ENCODE measurements at regions not wholly inside any gene's neighbourhood (a gene's known extent, or its start where the extent isn't known, plus 50 kb on each side); places are given as distances from the start of the nearest gene placed in this dataset.

- ATAC-seq (no peak), DNase-seq (no peak)
- no peak overlapping the region for H3K4me3 ChIP-seq
- no peak overlapping the region for H3K27ac ChIP-seq
- H3K9me3 ChIP-seq, result no peaks in the 10 kb centered on the region
- H3K4me1 ChIP-seq, result no peaks in the 10 kb centered on the region
- intact Hi-C loops (cut with DNase I), result no loop called here
- no peaks in the 10 kb centered on the region for H3K36me3 ChIP-seq
- 92% methylated on average over 2 of the region's 2 CpGs for WGBS (ENCODE audit: insufficient coverage, low coverage, low lambda C conversion rate, missing lambda C conversion rate)
- H3K27me3 ChIP-seq, result no peaks in the 10 kb centered on the region
- TF ChIP-seq POLR2A (IDR thresholded peaks at IDR 0.05), result no peak
- no peak for TF ChIP-seq CTCF (IDR thresholded peaks at IDR 0.05)
Measured at GRCh38 chr4:14650127-14650526, 352.2 kb upstream of the CPEB2 start.

GRCh38 chr4:14652522-14652921 is 349.8 kb upstream of the CPEB2 start:
- H3K27me3 ChIP-seq, result no peaks in the 10 kb centered on the region
- intact Hi-C loops (cut with DNase I), result no loop called here
- DNase-seq (no peak), ATAC-seq (peak in 2 of 4 donors; percentile 56 to 86)
- H3K4me3 ChIP-seq, result no peak overlapping the region
- H3K27ac ChIP-seq, result no peak overlapping the region
- no peaks in the 10 kb centered on the region for H3K4me1 ChIP-seq
- 24% methylated on average over 2 of the region's 2 CpGs for WGBS (ENCODE audit: insufficient coverage, low coverage, low lambda C conversion rate, missing lambda C conversion rate)
- no peaks in the 10 kb centered on the region for H3K36me3 ChIP-seq
- no peaks in the 10 kb centered on the region for H3K9me3 ChIP-seq
- no peak for TF ChIP-seq POLR2A (IDR thresholded peaks at IDR 0.05)
- no peak for TF ChIP-seq CTCF (IDR thresholded peaks at IDR 0.05)

GRCh38 chr4:14653338-14653737 is 348.9 kb upstream of the CPEB2 start:
- no peak for DNase-seq
- 62% methylated on average over 2 of the region's 2 CpGs for WGBS (ENCODE audit: insufficient coverage, low coverage, low lambda C conversion rate, missing lambda C conversion rate)
- no peaks in the 10 kb centered on the region for H3K4me1 ChIP-seq
- H3K9me3 ChIP-seq, result no peaks in the 10 kb centered on the region
- intact Hi-C loops (cut with DNase I), result no loop called here
- no peak overlapping the region for H3K27ac ChIP-seq
- no peak for TF ChIP-seq CTCF (IDR thresholded peaks at IDR 0.05)
- TF ChIP-seq POLR2A (IDR thresholded peaks at IDR 0.05), result no peak
- H3K4me3 ChIP-seq, result no peak overlapping the region
- ATAC-seq, result no peak
- H3K36me3 ChIP-seq, result no peaks in the 10 kb centered on the region
- no peaks in the 10 kb centered on the region for H3K27me3 ChIP-seq

- H3K4me3 ChIP-seq, result no peak overlapping the region
- no peak for DNase-seq
- no peaks in the 10 kb centered on the region for H3K27me3 ChIP-seq
- H3K36me3 ChIP-seq, result no peaks in the 10 kb centered on the region
- no peak overlapping the region for H3K27ac ChIP-seq
- ATAC-seq, result no peak
- WGBS (ENCODE audit: insufficient coverage, low coverage, low lambda C conversion rate, missing lambda C conversion rate), result 55% methylated on average over 5 of the region's 5 CpGs
- H3K9me3 ChIP-seq, result no peaks in the 10 kb centered on the region
- intact Hi-C loops (cut with DNase I), result no loop called here
- no peak for TF ChIP-seq POLR2A (IDR thresholded peaks at IDR 0.05)
- H3K4me1 ChIP-seq, result no peaks in the 10 kb centered on the region
Measured at GRCh38 chr4:14659286-14659685, 343.0 kb upstream of the CPEB2 start.

GRCh38 chr4:14667624-14668151 is 334.6 kb upstream of the CPEB2 start:
- no peaks in the 10 kb centered on the region for H3K36me3 ChIP-seq
- TF ChIP-seq CTCF (IDR thresholded peaks at IDR 0.05) (no peak), POLR2A (IDR thresholded peaks at IDR 0.05) (no peak)
- ATAC-seq, result no peak

More at GRCh38 chr4:14667624-14668151, 334.6 kb upstream of the CPEB2 start:
- intact Hi-C loops (cut with DNase I), result no loop called here
- WGBS (ENCODE audit: insufficient coverage, low coverage, low lambda C conversion rate, missing lambda C conversion rate), result 34% methylated on average over 2 of the region's 2 CpGs
- Histone ChIP-seq H3K4me3 (no peak overlapping the region), H3K27me3 (no peaks in the 10 kb centered on the region), H3K4me1 (peaks cover 0 to 10% (median 0%) of the 10 kb centered on the region in 4 donors), H3K9me3 (no peaks in the 10 kb centered on the region), H3K27ac (no peak overlapping the region)
- DNase-seq, result no peak
